Panc1 (cell line): ENCODE measurements at regions not wholly inside any gene's neighbourhood (a gene's known extent, or its start where the extent isn't known, plus 50 kb on each side); places are given as distances from the start of the nearest gene placed in this dataset.

Source experiments
- ATAC-seq: fragments of 200-7000 bp; cut with Tn5 transposase; 2 replicates; pipeline ENCODE4 v1.9.1; 2020; ENCODE audit warnings: mild to moderate bottlenecking, moderate library complexity
- BruUV-seq: library from RNA; stranded (reverse); fragments of 400-500 nt; replicated peaks from 2 replicates; lab custom pipeline; 2021; lab: Mats Ljungman, UMichigan
- CTCF ChIA-PET: fragments of 300-600 bp; sonication (Branson Sonifier 250); formaldehyde crosslinking; loops from one replicate; lab custom pipeline; 2022; ENCODE audit warnings: antibody characterized with exemption; lab: Charles Lee
- POLR2A ChIA-PET: fragments of 300-600 bp; sonication (Branson Sonifier 250); formaldehyde crosslinking; loops from one replicate; lab custom pipeline; 2022; ENCODE audit warnings: antibody characterized with exemption; lab: Charles Lee
- DNase-seq: peaks from one replicate; pipeline ENCODE4 v3.0.0-alpha.2; 2010; ENCODE audit warnings: low read depth, low spot score
- H3K27ac ChIP-seq: 2 replicates; pipeline ENCODE4 v1.5.1; 2011; ENCODE audit warnings: mild to moderate bottlenecking, low read length, inconsistent platforms
- H3K27me3 ChIP-seq: fragments of 200-500 bp; sonication (Bioruptor generic); 2 replicates; pipeline ENCODE4 v1.6.0; 2014; ENCODE audit warnings: low read length, inconsistent platforms; ENCODE audit not compliant: control insufficient read depth, insufficient read depth
- H3K36me3 ChIP-seq: fragments of 200-500 bp; sonication (Bioruptor generic); 2 replicates; pipeline ENCODE4 v1.5.1; 2014; ENCODE audit warnings: inconsistent platforms, mild to moderate bottlenecking, low read length, moderate library complexity; ENCODE audit not compliant: control insufficient read depth, insufficient read depth
- H3K4me1 ChIP-seq: 2 replicates; pipeline ENCODE4 v1.5.1; 2011; ENCODE audit warnings: inconsistent platforms, mild to moderate bottlenecking, low read length, moderate library complexity; ENCODE audit not compliant: control insufficient read depth, insufficient read depth
- H3K4me3 ChIP-seq, 2 experiments: 2 replicates each; pipeline ENCODE4 v1.5.1; 2011 to 2012; ENCODE audit warnings: low read depth in 2 of 2, low read length in 2 of 2, mild to moderate bottlenecking in 2 of 2, inconsistent platforms in 1 of 2, moderate library complexity in 1 of 2
- H3K9me3 ChIP-seq: fragments of 200-500 bp; sonication (Bioruptor generic); 2 replicates; pipeline ENCODE4 v1.5.1; 2014; ENCODE audit warnings: low read depth, mild to moderate bottlenecking, inconsistent platforms, low read length, moderate library complexity; ENCODE audit not compliant: control insufficient read depth, insufficient read depth
- CTCF ChIP-seq: fragments of 450-650 bp; IDR thresholded peaks from 2 replicates; pipeline ENCODE4 v1.5.1; 2017; ENCODE audit warnings: mild to moderate bottlenecking
- POLR2AphosphoS5 ChIP-seq: IDR thresholded peaks from 2 replicates; pipeline ENCODE4 v1.6.1; 2012; ENCODE audit warnings: mild to moderate bottlenecking, low read depth, low read length, moderate library complexity
- REST ChIP-seq, 2 experiments: IDR thresholded peaks; 2 replicates each; pipeline ENCODE4 v1.6.1; 2011 to 2012; ENCODE audit warnings: low read depth in 2 of 2, control low read depth in 1 of 2, low read length in 1 of 2, mild to moderate bottlenecking in 1 of 2, moderate library complexity in 1 of 2; ENCODE audit not compliant: insufficient read depth in 1 of 2
- SIN3A ChIP-seq: IDR thresholded peaks from 2 replicates; pipeline ENCODE4 v1.6.1; 2012; ENCODE audit warnings: low read depth, mild to moderate bottlenecking, low read length, moderate library complexity, borderline replicate concordance; ENCODE audit not compliant: insufficient read depth
- TCF7L2 ChIP-seq: IDR thresholded peaks from 2 replicates; pipeline ENCODE4 v1.6.1; 2011; ENCODE audit warnings: mild to moderate bottlenecking, low read depth, low read length, inconsistent platforms
- in situ Hi-C: cut with HindIII; loops from 2 replicates; pipeline ENCODE4 v1.10.0; 2016; ENCODE audit warnings: low sequenced_read_pairs, low pct_unique_long_range_greater_than_20kb
- intact Hi-C: fragments of 100-400 bp; cut with micrococcal nuclease; formaldehyde crosslinking; loops from one replicate; pipeline ENCODE4 v1.10.0; 2022; ENCODE audit not compliant: unreplicated experiment

GRCh38 chr1:29868944-29869343 is 632.6 kb downstream of the PTPRU start:
- ChIA-PET CTCF (no interaction called here), POLR2A (no interaction called here)
- H3K4me3 ChIP-seq, result no peak overlapping the region
- H3K36me3 ChIP-seq, result no peaks in the 10 kb centered on the region
- no peak for ATAC-seq
- intact Hi-C loops, result no loop called here
- TF ChIP-seq TCF7L2, result no peak
- TF ChIP-seq REST (IDR thresholded peaks at IDR 0.05; ENCODE audit: insufficient read depth in 1 of 2, low read depth in 2 of 2, low read length in 1 of 2), result no peak
- TF ChIP-seq CTCF, result no peak
- no peak for TF ChIP-seq SIN3A
- no peak for TF ChIP-seq POLR2AphosphoS5
- no peak for DNase-seq
- H3K4me1 ChIP-seq, result no peaks in the 10 kb centered on the region
- no peak overlapping the region for H3K27ac ChIP-seq
- H3K27me3 ChIP-seq, result peaks cover 10% of the 10 kb centered on the region
- no peaks in the 10 kb centered on the region for H3K9me3 ChIP-seq
- BruUV-seq, result no TSS peak
- in situ Hi-C loops, result no loop called here

GRCh38 chr1:29868096-29868495 is 631.8 kb downstream of the PTPRU start:
- Histone ChIP-seq H3K27ac (no peak overlapping the region), H3K4me1 (no peaks in the 10 kb centered on the region), H3K9me3 (no peaks in the 10 kb centered on the region), H3K27me3 (peaks cover 10% of the 10 kb centered on the region), H3K36me3 (no peaks in the 10 kb centered on the region), H3K4me3 (no peak overlapping the region)
- intact Hi-C loops, result no loop called here
- CTCF ChIA-PET, result interaction anchor here (0.6 kb wide), 1 partner anchor 12 kb away, joined by 5 read pairs; no protein-coding TSS in a partner anchor
- no peak for TF ChIP-seq SIN3A
- TF ChIP-seq POLR2AphosphoS5, result no peak
- TF ChIP-seq CTCF, result no peak
- TF ChIP-seq REST (IDR thresholded peaks at IDR 0.05; ENCODE audit: insufficient read depth in 1 of 2, low read depth in 2 of 2, low read length in 1 of 2), result no peak
- TF ChIP-seq TCF7L2, result no peak
- BruUV-seq, result no TSS peak
- no peak for ATAC-seq
- POLR2A ChIA-PET, result no interaction called here
- in situ Hi-C loops, result no loop called here
- no peak for DNase-seq
